HEK293T (cell line): ENCODE measurements at regions not wholly inside any gene's neighbourhood (a gene's known extent, or its start where the extent isn't known, plus 50 kb on each side); places are given as distances from the start of the nearest gene placed in this dataset.

ENCODE experiments used
- ARNT ChIP-seq: fragments of 450-650 bp; IDR thresholded peaks from 2 replicates; pipeline ENCODE4 v1.6.1; 2017; ENCODE audit warnings: mild to moderate bottlenecking
- BHLHE40 ChIP-seq: fragments of 450-650 bp; IDR thresholded peaks from 2 replicates; pipeline ENCODE4 v1.6.1; 2016; ENCODE audit warnings: mild to moderate bottlenecking, moderate library complexity, borderline replicate concordance
- FOXA1 ChIP-seq: fragments of 450-650 bp; IDR thresholded peaks from 2 replicates; pipeline ENCODE4 v1.6.1; 2016; ENCODE audit warnings: mild to moderate bottlenecking
- FOXM1 ChIP-seq: fragments of 450-650 bp; IDR thresholded peaks from 2 replicates; pipeline ENCODE4 v1.6.1; 2017; ENCODE audit warnings: mild to moderate bottlenecking, borderline replicate concordance
- HDGF ChIP-seq: fragments of 450-650 bp; IDR thresholded peaks from 2 replicates; pipeline ENCODE4 v1.6.1; 2017; ENCODE audit warnings: antibody characterized with exemption, borderline replicate concordance
- LEF1 ChIP-seq: fragments of 450-650 bp; IDR thresholded peaks from 2 replicates; pipeline ENCODE4 v1.6.1; 2017; ENCODE audit warnings: mild to moderate bottlenecking, borderline replicate concordance
- SP1 ChIP-seq: fragments of 450-650 bp; IDR thresholded peaks from 2 replicates; pipeline ENCODE4 v1.6.1; 2017
- SUZ12 ChIP-seq: fragments of 450-650 bp; IDR thresholded peaks from 2 replicates; pipeline ENCODE4 v1.6.1; 2016; ENCODE audit warnings: mild to moderate bottlenecking
- TARDBP ChIP-seq: fragments of 450-650 bp; IDR thresholded peaks from 2 replicates; pipeline ENCODE4 v1.6.1; 2016
- ZNF384 ChIP-seq: fragments of 450-650 bp; IDR thresholded peaks from 2 replicates; pipeline ENCODE4 v1.6.1; 2016

GRCh38 chr13:67389171-67389570 lies 159.0 kb upstream of the PCDH9 start:
- no peak for TF ChIP-seq TARDBP
- no peak for TF ChIP-seq SP1
- no peak for TF ChIP-seq FOXA1
- no peak for TF ChIP-seq SUZ12
- no peak for TF ChIP-seq BHLHE40
- TF ChIP-seq HDGF = no peak
- no peak for TF ChIP-seq ZNF384
- TF ChIP-seq FOXM1 = no peak
- TF ChIP-seq ARNT = no peak
- TF ChIP-seq LEF1 = no peak
